ENCODE measurements at regions not wholly inside any gene's neighbourhood (a gene's known extent, or its start where the extent isn't known, plus 50 kb on each side); places are given as distances from the start of the nearest gene placed in this dataset.

DNA sequence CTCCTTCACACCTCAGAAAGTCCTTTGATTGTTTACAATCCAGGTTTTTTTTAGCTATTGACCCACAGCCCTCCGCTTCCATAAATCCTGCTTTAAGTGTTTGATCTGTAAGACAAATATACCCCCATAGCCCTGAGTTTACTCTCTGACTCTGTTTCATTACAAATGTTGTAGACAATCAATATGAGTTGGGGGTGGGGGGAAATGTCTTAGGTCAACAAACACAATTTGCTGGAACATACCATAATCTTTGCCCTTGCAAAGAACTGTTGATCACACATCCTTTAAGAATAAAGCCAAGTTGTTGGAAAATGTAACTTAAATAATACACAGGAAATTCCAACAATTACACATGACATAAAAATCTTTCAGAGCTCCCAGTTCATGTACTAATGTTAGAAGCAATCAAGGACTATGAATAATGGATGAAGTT, 301.8 kb upstream of the SEMA6D start:
- TF ChIP-seq, protein P1, sequence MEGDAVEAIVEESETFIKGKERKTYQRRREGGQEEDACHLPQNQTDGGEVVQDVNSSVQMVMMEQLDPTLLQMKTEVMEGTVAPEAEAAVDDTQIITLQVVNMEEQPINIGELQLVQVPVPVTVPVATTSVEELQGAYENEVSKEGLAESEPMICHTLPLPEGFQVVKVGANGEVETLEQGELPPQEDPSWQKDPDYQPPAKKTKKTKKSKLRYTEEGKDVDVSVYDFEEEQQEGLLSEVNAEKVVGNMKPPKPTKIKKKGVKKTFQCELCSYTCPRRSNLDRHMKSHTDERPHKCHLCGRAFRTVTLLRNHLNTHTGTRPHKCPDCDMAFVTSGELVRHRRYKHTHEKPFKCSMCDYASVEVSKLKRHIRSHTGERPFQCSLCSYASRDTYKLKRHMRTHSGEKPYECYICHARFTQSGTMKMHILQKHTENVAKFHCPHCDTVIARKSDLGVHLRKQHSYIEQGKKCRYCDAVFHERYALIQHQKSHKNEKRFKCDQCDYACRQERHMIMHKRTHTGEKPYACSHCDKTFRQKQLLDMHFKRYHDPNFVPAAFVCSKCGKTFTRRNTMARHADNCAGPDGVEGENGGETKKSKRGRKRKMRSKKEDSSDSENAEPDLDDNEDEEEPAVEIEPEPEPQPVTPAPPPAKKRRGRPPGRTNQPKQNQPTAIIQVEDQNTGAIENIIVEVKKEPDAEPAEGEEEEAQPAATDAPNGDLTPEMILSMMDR (IDR thresholded peaks at IDR 0.05; ENCODE audit: low read length) = no peak
- no peak for TF ChIP-seq EZH2 (IDR thresholded peaks at IDR 0.05; ENCODE audit: borderline replicate concordance, low read length)
